CD4-positive, alpha-beta T cell treated with Interleukin-1 beta for 1 hour (primary cell): ENCODE measurements at regions not wholly inside any gene's neighbourhood (a gene's known extent, or its start where the extent isn't known, plus 50 kb on each side); places are given as distances from the start of the nearest gene placed in this dataset.

Experiments
- DNase-seq, 2 donors: peaks; one replicate each; pipeline ENCODE4 v3.0.0-alpha.2; 2020 to 2022

DNA sequence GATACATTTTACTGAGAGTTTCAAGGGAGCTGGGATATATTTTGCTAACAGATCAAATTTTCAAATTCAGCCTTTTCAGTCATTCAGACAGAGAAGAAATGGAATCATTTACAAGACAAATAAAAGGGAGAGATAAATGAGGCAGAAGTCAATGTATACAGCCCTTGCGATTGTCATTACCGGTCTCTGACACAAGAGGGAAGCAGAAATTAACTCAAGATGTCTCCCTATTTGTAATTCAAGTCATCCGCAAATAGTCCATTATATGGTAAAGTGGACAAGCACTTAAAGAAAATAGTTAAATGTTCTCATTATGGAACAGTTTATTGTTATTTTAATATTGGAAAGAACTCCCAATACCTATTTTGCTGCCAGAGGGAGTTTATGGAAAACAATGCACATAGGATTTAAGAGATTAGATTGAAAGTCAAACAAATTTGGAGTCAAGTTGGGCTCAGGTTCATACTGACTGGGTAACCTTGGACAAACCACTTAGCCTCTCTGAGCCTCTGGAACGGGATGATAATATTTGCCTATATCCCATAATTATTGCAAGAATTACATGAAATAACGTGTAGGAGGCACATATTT is 89.3 kb upstream of the PRKCQ start:
- DNase-seq: peak in 1 of 2 donors; percentile 47

DNA sequence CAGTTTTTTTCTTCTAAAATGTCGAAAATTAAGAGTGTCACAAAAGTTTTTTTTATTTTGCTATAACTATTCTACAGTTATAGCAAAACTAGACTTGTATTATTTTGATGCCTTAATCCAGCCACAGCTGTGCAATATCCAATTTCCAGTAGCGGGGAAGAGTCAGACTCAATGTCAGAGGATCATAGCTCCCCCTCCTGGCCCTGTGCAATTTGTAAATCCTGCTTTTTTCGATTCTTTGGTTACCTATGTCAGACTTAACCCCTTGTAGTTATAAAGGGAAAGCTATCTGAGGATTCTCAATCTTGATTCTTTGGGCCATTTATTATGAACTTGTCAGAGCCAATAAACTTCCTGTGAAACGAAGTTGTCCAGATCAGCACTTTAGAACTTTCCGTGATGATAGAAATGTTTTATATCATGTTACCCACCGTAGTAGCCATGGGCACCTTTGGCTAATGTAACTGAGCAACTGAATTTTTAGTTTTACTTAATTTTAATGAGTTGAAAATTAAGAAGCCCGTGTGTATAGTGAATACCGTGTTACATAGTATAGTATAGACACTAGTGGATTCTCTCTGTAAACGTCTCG is 87.7 kb upstream of the PRKCQ start:
- peak; percentile 4 to 42 for DNase-seq

GRCh38 chr10:6667150-6667549 is 87.1 kb upstream of the PRKCQ start:
- DNase-seq: no peak

DNA sequence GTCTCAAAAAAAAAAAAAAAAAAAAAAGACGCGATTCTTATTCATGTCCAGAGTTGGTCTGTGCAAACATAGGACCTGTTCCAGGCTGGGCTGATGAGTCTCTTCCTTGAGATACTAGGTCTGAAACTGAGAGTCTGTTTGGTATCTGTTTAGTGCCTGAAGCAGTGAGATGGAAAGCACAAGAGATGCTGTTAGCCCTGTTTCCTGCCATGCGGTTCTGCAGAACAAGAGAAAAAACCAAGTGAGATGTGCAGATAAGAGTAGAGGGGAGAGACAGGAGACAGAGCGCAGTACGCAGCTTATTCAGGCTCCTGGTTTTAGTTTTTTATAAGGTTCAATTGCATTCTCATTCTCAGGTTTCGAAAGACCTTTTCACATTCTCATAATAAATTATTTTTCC is 85.8 kb upstream of the PRKCQ start:
- peak; percentile 19 to 54 for DNase-seq

GRCh38 chr10:6660460-6660859 is 80.4 kb upstream of the PRKCQ start:
- DNase-seq: no peak

- no peak for DNase-seq
Observed at GRCh38 chr10:6659451-6659850, 79.4 kb upstream of the PRKCQ start.

- no peak for DNase-seq
Observed at GRCh38 chr10:6657669-6658068, 77.6 kb upstream of the PRKCQ start.

GRCh38 chr10:6657196-6657595 is 77.1 kb upstream of the PRKCQ start:
- no peak for DNase-seq

- no peak for DNase-seq
Observed at GRCh38 chr10:6654571-6654970, 74.5 kb upstream of the PRKCQ start.

- no peak for DNase-seq
Observed at GRCh38 chr10:6650586-6650985, 70.5 kb upstream of the PRKCQ start.

DNA sequence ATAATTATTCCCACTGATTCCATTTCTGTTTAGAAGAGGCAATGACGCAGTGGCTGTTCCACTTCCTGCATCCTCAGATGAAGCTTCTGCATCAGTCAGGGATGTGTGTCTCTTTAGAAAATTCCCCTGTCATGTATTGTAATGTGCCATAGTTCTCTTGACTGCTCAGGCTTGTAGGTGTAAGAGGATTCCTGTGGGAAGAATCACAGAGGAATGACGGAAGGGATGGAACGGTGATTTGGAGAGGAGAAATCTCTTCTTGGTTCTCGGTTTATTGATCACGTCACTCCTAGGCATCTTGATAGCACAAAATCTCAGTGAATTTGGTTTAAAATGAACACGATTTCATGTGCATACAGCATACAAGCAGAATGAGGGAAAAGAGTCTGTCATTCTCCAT is 69.8 kb upstream of the PRKCQ start:
- DNase-seq: no peak

- no peak for DNase-seq
Observed at GRCh38 chr10:6648894-6649720, 69.0 kb upstream of the PRKCQ start.

DNA sequence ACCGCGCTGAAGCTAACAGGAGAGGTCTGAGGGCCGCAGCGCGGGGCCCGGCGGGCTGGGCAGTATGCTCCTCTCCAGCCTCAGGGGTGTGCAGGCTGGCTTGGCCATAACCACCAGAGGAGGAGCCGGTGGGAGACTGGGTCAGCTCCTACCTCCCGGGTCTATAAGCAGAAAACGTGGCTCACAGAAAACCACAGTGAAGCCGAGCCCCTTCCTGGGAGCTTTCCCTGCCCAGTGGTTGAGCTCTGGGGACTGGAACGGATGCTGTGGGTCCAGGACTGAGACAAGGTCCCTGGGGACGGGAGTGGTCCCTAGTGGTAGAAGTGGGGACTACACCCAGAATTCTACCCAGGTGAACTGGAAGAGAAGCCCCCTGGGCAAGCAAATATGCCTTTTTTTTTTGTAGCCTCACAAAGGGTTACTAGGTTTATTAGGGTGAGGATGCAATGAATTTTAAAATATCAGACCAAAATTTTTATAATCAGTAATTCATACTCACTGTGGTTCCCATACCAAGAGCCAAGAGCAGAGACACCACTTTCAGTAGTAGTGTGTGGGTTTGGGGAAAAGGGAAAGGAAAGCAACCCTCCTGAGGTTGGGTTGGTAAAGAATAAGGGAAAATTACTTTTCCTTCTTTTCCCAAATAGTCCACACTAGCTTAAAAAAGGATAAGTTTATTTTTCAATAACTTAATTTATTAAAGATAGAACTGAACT is 67.9 kb upstream of the PRKCQ start:
- peak; percentile 59 to 77 for DNase-seq

- DNase-seq: peak in 1 of 2 donors; percentile 6
Observed at GRCh38 chr10:6643962-6644361, 63.9 kb upstream of the PRKCQ start.

DNA sequence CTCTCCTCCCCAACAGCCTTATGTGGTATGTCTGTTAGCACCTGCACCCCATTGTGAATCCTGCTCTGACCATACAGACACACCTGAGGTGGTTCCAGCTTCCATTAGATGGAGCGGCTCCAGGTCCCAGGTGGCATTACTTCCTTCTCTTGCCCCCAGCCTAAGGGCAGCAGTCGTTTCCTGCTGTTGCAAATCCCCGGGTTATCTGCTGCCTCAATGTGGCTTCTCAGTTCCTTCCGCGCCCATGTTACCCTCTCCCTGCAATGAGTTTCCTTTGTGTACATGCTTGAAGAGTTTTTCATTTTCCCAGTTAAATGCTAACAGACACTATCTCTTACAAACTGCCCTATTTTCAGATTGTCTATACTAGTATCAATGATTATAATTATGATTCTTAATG is 62.8 kb upstream of the PRKCQ start:
- DNase-seq: no peak

GRCh38 chr10:6640433-6641040 is 60.5 kb upstream of the PRKCQ start:
- no peak for DNase-seq

DNA sequence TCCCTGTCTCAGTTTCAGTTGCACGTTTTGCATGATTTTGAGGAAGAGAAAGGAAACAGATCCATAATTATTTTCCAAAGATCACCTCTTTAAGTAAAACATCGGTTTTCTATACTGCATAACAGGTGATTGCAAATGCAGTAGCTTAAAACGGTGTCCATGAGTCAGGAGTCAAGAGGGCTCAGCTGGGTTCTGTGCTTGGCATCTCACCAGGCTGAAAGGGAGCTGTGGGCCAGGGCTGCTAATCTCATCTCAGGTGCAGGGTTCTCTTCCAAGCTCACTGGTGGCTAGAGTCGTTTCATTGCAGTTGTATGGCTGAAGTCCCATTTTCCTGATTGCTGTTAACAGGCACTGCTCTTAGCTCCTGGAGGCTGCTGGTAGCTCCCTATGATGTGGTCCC is 57.0 kb upstream of the PRKCQ start:
- DNase-seq: no peak

DNA sequence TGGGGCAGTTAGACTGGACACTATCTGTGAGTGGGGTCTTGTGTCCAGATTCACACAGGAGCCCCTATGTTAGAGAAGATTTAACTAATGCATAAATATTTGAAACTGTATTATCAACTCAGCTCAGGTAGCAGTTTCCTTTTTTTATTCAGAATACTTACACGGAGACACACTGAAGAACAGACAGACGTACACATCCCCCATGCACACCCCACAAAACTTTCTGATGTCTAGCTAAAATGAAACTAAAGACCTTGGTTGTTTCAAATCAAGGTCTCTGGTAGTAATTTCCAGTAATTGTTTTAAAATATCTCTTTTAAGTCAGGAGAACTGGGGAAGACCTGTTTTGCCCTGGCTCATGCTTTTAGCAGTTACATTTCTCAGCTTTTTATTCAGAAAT is 55.7 kb upstream of the PRKCQ start:
- DNase-seq: no peak
